GM21786 (cell line): ENCODE measurements at regions not wholly inside any gene's neighbourhood (a gene's known extent, or its start where the extent isn't known, plus 50 kb on each side); places are given as distances from the start of the nearest gene placed in this dataset.

Source experiments
- ATAC-seq: cut with Tn5 transposase; IDR thresholded peaks from one replicate; pipeline ENCODE4 v1.9.1; 2021; ENCODE audit not compliant: unreplicated experiment

GRCh38 chr9:75609401-75609800 lies 281.1 kb upstream of the PCSK5 start:
- no peak for ATAC-seq

GRCh38 chr9:75610246-75610645 lies 280.2 kb upstream of the PCSK5 start:
- ATAC-seq: no peak

- no peak for ATAC-seq
Measured at GRCh38 chr9:75612205-75612604, 278.3 kb upstream of the PCSK5 start.

GRCh38 chr9:75612754-75613153 lies 277.7 kb upstream of the PCSK5 start:
- ATAC-seq: no peak

DNA sequence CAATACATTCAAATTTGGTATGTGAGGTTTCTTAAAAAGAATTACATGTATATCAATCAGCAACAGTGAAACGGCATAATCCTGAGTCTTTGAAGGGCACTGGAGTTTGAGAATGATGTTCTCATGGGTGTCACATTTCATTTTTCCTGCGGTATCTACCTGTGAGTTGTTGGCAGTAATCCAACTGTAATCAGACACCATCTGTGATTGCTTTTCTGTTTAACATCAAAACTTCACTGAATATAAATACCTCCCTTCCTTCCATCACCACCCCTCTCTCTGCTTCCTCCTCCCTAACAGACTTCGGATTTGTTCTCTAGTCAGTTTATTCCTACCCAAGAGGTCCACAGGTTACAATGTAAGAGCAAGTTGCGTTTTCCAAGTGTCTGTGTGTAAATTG lies 275.2 kb upstream of the PCSK5 start:
- no peak for ATAC-seq

GRCh38 chr9:75616052-75616451 lies 274.4 kb upstream of the PCSK5 start:
- no peak for ATAC-seq

GRCh38 chr9:75616841-75617566 lies 273.5 kb upstream of the PCSK5 start:
- no peak for ATAC-seq

DNA sequence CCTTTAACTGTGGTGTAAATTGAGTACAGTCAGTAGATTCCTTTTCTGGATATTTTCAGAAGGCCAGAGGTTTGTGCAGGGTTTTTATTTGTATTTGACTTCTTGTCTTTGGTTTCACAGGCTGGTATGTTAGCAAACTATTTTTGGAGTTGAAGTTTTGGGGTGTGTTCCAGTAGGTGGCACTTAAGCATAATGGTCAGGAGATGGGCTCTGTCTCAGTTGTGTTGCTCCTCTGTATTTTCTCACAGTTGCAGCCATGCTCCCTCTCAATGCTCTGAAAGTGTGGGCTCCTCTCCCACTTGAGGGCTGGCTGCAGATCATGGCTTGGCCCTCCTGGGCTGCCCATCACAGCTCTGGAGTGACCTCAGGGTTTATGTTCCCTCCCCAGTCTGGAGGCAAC lies 267.0 kb upstream of the PCSK5 start:
- no peak for ATAC-seq

DNA sequence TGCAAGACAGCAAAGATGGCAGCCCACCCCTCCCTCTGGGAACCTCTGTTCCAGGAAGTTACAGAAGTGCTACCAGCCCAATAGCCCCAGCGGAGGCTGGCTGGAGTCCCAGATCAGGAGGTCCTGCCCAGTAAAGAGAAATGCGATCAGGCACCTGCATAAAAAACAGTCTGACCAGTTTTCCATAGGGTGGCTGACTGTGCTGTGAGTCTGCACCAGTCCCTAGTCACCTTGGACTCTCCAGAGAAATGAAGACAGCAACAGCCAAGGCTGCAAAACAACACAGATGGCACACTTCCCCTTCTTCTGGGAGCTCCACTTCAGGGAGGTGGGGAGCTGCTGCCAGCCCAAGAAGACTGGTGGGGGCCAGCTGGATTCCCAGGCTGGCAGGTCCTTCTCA lies 265.5 kb upstream of the PCSK5 start:
- ATAC-seq: no peak

DNA sequence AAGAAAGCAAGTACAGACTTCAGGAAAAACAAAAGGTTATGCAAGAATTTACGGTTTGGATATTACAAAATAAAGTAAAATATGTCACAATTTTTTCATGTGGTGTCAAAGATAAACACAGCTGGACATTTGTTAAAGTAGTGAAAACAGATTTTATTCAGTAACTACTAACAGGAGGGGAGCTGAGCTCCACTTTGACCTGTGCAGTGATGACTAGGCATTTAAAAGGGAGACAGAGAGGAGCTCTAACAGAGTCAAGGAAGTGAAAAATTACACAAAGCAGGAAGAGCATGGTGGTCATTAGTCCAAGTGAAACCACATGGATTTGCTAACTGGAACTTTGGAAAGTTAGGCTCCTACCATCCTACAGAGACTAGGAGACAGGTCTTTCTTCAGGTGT lies 263.6 kb upstream of the PCSK5 start:
- no peak for ATAC-seq

DNA sequence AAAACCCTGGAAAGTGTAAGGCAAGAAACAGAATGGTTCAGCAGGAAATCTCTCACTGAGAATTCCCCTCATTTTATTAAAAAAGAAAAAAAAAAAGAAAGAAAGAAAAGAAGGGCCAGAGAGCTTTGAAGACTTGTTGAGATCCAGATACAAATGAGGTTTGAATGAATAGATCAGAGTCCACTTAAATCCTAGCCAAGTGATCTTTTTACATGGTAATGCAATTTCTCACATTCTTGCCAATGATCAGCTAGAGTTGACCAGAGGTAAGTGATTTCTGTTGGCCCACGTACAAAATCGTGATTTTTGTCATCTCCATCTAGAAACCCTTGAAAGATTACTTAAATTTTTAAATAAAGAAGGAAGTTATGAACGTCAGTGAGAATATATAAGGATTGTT lies 261.5 kb upstream of the PCSK5 start:
- ATAC-seq: no peak

DNA sequence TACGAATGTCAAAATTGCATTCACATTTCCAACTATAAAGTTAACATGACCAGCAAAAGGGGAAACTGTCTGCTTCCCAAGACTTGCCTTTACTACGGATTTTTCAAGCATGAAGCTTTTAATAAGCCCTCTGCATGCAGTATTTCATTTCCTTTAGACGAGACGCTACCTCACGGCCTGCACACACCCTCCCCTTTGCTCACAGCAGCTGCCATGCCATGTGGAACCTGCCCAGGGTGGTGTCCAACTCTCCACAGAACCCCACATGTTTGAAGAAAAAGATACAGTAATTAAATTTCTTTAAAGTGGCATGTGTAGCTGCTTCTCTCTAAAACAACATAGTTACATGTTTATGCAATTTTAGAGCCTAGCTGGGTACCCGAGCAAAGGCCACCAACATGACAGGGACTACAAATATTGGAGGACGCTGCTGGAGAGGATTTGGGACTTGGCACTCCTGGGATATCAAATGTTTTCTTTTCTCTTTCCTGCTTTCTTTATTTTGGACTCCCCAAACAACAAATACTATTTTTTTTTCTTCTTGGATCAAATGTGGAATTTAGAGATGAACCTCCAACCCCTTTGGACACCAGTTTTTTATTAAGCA lies 256.9 kb upstream of the PCSK5 start:
- no peak for ATAC-seq

- ATAC-seq: no peak
Measured at GRCh38 chr9:75636427-75637045, 253.9 kb upstream of the PCSK5 start.

DNA sequence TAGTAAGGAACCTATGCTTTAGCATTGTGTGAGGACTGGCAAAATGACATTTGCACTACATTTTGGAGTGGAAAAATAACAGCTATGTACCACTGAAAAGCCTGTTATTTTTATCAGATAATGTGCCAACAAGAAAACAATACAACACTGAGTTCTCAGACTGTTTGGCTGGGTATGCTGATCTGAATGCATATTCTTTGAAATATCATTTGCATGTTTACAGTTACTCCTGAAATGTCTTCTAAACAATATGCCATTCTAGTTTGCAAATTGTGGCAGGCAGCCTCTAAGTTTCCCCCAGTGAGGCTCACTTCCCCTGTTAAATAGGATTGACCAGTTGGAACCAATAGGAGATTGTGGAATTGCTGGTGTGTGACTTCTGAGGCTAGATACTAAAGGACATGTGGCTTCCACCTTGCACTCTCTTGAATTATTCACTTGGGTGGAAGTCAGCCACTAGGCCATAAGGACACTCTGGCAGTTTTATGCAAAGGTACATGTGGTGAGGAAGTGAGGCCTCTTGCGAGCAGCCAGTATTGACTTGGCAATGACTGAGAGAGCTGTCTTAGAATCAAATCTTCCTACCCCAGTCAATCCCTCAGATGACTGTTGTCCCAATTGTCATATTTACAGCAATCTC lies 250.4 kb upstream of the PCSK5 start:
- no peak for ATAC-seq

GRCh38 chr9:75642522-75642921 lies 248.0 kb upstream of the PCSK5 start:
- no peak for ATAC-seq

DNA sequence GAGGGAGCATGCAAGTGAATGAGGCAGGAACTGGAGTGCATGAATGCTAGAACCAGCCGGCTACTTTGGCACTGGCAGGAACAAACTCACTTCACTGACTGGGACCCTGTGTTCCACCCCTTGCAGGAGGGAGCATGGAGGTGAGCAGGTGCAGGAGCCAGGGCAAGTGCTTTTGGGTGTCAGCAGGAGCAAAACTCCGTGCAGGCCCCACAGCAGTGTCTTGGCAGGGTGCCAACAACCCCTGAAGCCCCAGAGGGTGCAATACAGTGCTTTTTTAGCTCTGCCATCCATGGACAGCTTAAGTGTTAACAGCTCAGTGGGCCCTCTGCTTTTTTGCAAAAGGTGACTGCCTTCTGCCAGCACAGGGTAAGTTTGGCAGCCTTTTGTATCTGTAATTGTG lies 245.8 kb upstream of the PCSK5 start:
- ATAC-seq: no peak

DNA sequence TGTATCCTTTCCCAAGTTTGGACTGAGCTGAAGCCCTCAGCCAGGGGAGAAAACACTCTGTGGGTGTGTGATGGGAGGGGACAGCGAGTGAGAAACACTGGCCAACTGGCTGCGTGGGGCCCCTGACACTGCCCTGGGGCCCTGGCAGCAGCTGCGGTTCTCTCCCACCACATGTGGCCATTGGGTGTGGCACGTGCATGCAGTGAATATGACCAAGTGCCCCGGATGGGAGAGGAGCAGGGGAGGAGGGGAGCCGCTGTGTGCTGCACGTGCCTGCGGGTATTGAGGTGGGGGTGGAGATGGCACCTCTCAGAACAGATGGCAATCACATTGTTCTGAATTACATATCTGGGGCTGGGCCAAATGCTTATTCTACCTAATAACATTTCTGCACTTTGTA lies 242.4 kb upstream of the PCSK5 start:
- ATAC-seq: no peak

GRCh38 chr9:75649060-75649459 lies 241.4 kb upstream of the PCSK5 start:
- no peak for ATAC-seq

GRCh38 chr9:75651709-75652108 lies 238.8 kb upstream of the PCSK5 start:
- ATAC-seq: no peak

GRCh38 chr9:75653335-75653734 lies 237.1 kb upstream of the PCSK5 start:
- no peak for ATAC-seq

- ATAC-seq: no peak
Measured at GRCh38 chr9:75653750-75654149, 236.7 kb upstream of the PCSK5 start.

DNA sequence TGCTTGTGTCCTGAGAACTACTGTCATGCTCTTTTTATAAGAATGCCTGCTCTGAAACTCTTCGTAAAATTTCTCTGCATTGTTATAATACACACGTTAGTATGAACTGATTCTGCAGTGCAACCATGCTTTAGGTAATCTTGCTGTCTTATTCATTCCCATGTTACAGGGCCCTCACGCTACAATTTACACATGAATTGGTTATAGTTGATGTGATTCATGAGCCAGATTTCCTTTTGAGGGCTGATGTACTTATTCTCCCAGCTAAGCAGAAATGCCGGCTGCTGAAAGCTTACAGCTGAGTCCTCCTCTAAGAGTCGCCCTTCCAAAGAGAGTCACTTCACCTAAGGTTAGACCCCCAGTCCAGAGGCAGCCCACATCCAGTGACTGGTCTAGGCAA lies 233.5 kb upstream of the PCSK5 start:
- ATAC-seq: no peak
